SW 1271 (cell line): ENCODE measurements at regions not wholly inside any gene's neighbourhood (a gene's known extent, or its start where the extent isn't known, plus 50 kb on each side); places are given as distances from the start of the nearest gene placed in this dataset.
"Not testable (repeated sequence)": the region's sequence is repeated elsewhere in the genome, so short reads cannot be mapped to it uniquely, and the experiment has no call there.

Experiments
- DNase-seq, 2 experiments: peaks; one replicate each; lab custom pipeline; 2025; lab: John Stamatoyannopoulos, UW

GRCh38 chr3:34056951-34057390 is 258.5 kb downstream of the PDCD6IP start:
- no peak for DNase-seq

- DNase-seq = not testable (repeated sequence)
Observed at GRCh38 chr3:34060995-34061394, 262.6 kb downstream of the PDCD6IP start.

- no peak for DNase-seq
Observed at GRCh38 chr3:34065901-34066300, 267.5 kb downstream of the PDCD6IP start.

- no peak for DNase-seq
Observed at GRCh38 chr3:34066328-34066727, 267.9 kb downstream of the PDCD6IP start.

- DNase-seq = no peak
Observed at GRCh38 chr3:34066999-34067398, 268.6 kb downstream of the PDCD6IP start.

- DNase-seq = no peak
Observed at GRCh38 chr3:34067536-34068051, 269.2 kb downstream of the PDCD6IP start.

GRCh38 chr3:34068505-34068904 is 270.1 kb downstream of the PDCD6IP start:
- no peak for DNase-seq

GRCh38 chr3:34070831-34071585 is 272.6 kb downstream of the PDCD6IP start:
- DNase-seq = no peak

- no peak for DNase-seq
Observed at GRCh38 chr3:34072297-34072696, 273.9 kb downstream of the PDCD6IP start.

GRCh38 chr3:34073111-34073510 is 274.7 kb downstream of the PDCD6IP start:
- no peak for DNase-seq

GRCh38 chr3:34073961-34074360 is 275.5 kb downstream of the PDCD6IP start:
- DNase-seq = no peak

- DNase-seq = no peak
Observed at GRCh38 chr3:34075975-34076374, 277.5 kb downstream of the PDCD6IP start.

GRCh38 chr3:34077417-34078195 is 279.2 kb downstream of the PDCD6IP start:
- no peak for DNase-seq

GRCh38 chr3:34078418-34078817 is 280.0 kb downstream of the PDCD6IP start:
- DNase-seq = no peak

- not testable (repeated sequence) for DNase-seq
Observed at GRCh38 chr3:34079849-34080248, 281.4 kb downstream of the PDCD6IP start.

GRCh38 chr3:34090379-34090778 is 291.9 kb downstream of the PDCD6IP start:
- DNase-seq = not testable (repeated sequence)

GRCh38 chr3:34090876-34091275 is 292.4 kb downstream of the PDCD6IP start:
- no peak for DNase-seq

- DNase-seq = not testable (repeated sequence)
Observed at GRCh38 chr3:34094280-34094679, 295.9 kb downstream of the PDCD6IP start.

- DNase-seq = no peak
Observed at GRCh38 chr3:34102288-34102687, 303.9 kb downstream of the PDCD6IP start.

- DNase-seq = no peak
Observed at GRCh38 chr3:34106379-34106778, 307.9 kb downstream of the PDCD6IP start.

- peak in 1 of 2 experiments; percentile 14 for DNase-seq
Observed at GRCh38 chr3:34106879-34107278, 308.4 kb downstream of the PDCD6IP start.

GRCh38 chr3:34107669-34108068 is 309.2 kb downstream of the PDCD6IP start:
- DNase-seq = no peak

GRCh38 chr3:34109021-34109420 is 310.6 kb downstream of the PDCD6IP start:
- no peak for DNase-seq
